Osteoblast (primary cell): ENCODE measurements at regions not wholly inside any gene's neighbourhood (a gene's known extent, or its start where the extent isn't known, plus 50 kb on each side); places are given as distances from the start of the nearest gene placed in this dataset.

Experiments
- DNase-seq: peaks from one replicate; pipeline ENCODE4 v3.0.0; 2011; ENCODE audit warnings: low spot score, mixed read lengths; ENCODE audit not compliant: insufficient read length; ENCODE audit errors: missing footprints
- H2AFZ ChIP-seq: 2 replicates; pipeline ENCODE4 v1.6.0; 2011; ENCODE audit warnings: mild to moderate bottlenecking, low read length
- H3K27ac ChIP-seq: 2 replicates; pipeline ENCODE4 v1.5.1; 2011; ENCODE audit warnings: mild to moderate bottlenecking, low read depth, low read length, moderate library complexity
- H3K27me3 ChIP-seq: 2 replicates; pipeline ENCODE4 v1.6.0; 2012; ENCODE audit warnings: mild to moderate bottlenecking, control low read depth, inconsistent platforms, low read length, moderate library complexity; ENCODE audit not compliant: insufficient read depth
- H3K36me3 ChIP-seq: 2 replicates; pipeline ENCODE4 v1.5.1; 2011; ENCODE audit warnings: mild to moderate bottlenecking, low read length, control low read depth, moderate library complexity; ENCODE audit not compliant: insufficient read depth
- H3K4me1 ChIP-seq: 2 replicates; pipeline ENCODE4 v1.5.1; 2011; ENCODE audit warnings: mild to moderate bottlenecking, low read length, control low read depth, moderate library complexity; ENCODE audit not compliant: insufficient read depth
- H3K4me2 ChIP-seq: 2 replicates; pipeline ENCODE4 v1.6.0; 2011; ENCODE audit warnings: mild to moderate bottlenecking, low read length; ENCODE audit not compliant: insufficient read depth
- H3K4me3 ChIP-seq: fragments of 200-600 bp; sonication (generic); 3 replicates; pipeline ENCODE4 v1.5.1; 2012; ENCODE audit warnings: mild to moderate bottlenecking, low read length, inconsistent platforms; ENCODE audit not compliant: insufficient read depth
- H3K79me2 ChIP-seq: 2 replicates; pipeline ENCODE4 v1.6.0; 2012; ENCODE audit warnings: mild to moderate bottlenecking, low read length, control low read depth, inconsistent platforms; ENCODE audit not compliant: insufficient read depth
- H3K9me3 ChIP-seq: 2 replicates; pipeline ENCODE4 v1.5.1; 2011; ENCODE audit warnings: low read depth, low read length, control low read depth
- H4K20me1 ChIP-seq: 2 replicates; pipeline ENCODE4 v1.6.0; 2012; ENCODE audit warnings: mild to moderate bottlenecking, low read length, control low read depth; ENCODE audit not compliant: insufficient read depth
- TF ChIP-seq, protein P1 (sequence below): IDR thresholded peaks from 2 replicates; pipeline ENCODE4 v1.5.1; 2011; ENCODE audit warnings: mild to moderate bottlenecking, low read depth, low read length, moderate library complexity; ENCODE audit errors: extremely low read depth

- peaks cover 4% of the 10 kb centered on the region for H3K36me3 ChIP-seq
Observed at GRCh38 chr16:85199880-85200279, 87.6 kb upstream of the CIBAR2 start.

GRCh38 chr16:85200471-85201278, 88.4 kb upstream of the CIBAR2 start:
- peaks cover 17% of the 10 kb centered on the region for H3K4me1 ChIP-seq
- peaks cover 3% of the 10 kb centered on the region for H3K9me3 ChIP-seq
- H2AFZ ChIP-seq, result no peak overlapping the region
- no peaks in the 10 kb centered on the region for H3K27me3 ChIP-seq
- H3K4me3 ChIP-seq, result no peak overlapping the region
- peaks cover 20% of the 10 kb centered on the region for H3K79me2 ChIP-seq
- H3K27ac ChIP-seq, result no peak overlapping the region
- peak; percentile 61 for DNase-seq
- TF ChIP-seq, protein P1, sequence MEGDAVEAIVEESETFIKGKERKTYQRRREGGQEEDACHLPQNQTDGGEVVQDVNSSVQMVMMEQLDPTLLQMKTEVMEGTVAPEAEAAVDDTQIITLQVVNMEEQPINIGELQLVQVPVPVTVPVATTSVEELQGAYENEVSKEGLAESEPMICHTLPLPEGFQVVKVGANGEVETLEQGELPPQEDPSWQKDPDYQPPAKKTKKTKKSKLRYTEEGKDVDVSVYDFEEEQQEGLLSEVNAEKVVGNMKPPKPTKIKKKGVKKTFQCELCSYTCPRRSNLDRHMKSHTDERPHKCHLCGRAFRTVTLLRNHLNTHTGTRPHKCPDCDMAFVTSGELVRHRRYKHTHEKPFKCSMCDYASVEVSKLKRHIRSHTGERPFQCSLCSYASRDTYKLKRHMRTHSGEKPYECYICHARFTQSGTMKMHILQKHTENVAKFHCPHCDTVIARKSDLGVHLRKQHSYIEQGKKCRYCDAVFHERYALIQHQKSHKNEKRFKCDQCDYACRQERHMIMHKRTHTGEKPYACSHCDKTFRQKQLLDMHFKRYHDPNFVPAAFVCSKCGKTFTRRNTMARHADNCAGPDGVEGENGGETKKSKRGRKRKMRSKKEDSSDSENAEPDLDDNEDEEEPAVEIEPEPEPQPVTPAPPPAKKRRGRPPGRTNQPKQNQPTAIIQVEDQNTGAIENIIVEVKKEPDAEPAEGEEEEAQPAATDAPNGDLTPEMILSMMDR, result no peak
- H3K36me3 ChIP-seq, result no peaks in the 10 kb centered on the region
- no peak overlapping the region for H3K4me2 ChIP-seq
- peaks cover 9% of the 10 kb centered on the region for H4K20me1 ChIP-seq

More at GRCh38 chr16:85199880-85200279, 87.6 kb upstream of the CIBAR2 start:
- peaks cover 24% of the 10 kb centered on the region for H3K79me2 ChIP-seq
- no peak overlapping the region for H2AFZ ChIP-seq
- no peak overlapping the region for H3K4me3 ChIP-seq
- H3K27me3 ChIP-seq, result no peaks in the 10 kb centered on the region
- H3K9me3 ChIP-seq, result peaks cover 3% of the 10 kb centered on the region
- H3K4me1 ChIP-seq, result peaks cover 17% of the 10 kb centered on the region
- no peak overlapping the region for H3K27ac ChIP-seq
- TF ChIP-seq, protein P1, result no peak
- H3K4me2 ChIP-seq, result no peak overlapping the region
- DNase-seq, result peak; percentile 58
- peaks cover 15% of the 10 kb centered on the region for H4K20me1 ChIP-seq

- Histone ChIP-seq H3K4me3 (no peak overlapping the region), H3K4me1 (peaks cover 17% of the 10 kb centered on the region), H3K9me3 (peaks cover 3% of the 10 kb centered on the region), H3K36me3 (no peaks in the 10 kb centered on the region), H4K20me1 (peaks cover 6% of the 10 kb centered on the region), H3K79me2 (peaks cover 21% of the 10 kb centered on the region), H3K27ac (peak overlapping the region; percentile 44), H2AFZ (no peak overlapping the region), H3K4me2 (no peak overlapping the region), H3K27me3 (no peaks in the 10 kb centered on the region)
- TF ChIP-seq, protein P1, result no peak
- peak; percentile 27 for DNase-seq
Observed at GRCh38 chr16:85201574-85201973, 89.3 kb upstream of the CIBAR2 start.

- no peaks in the 10 kb centered on the region for H3K27me3 ChIP-seq
- H3K9me3 ChIP-seq, result peaks cover 3% of the 10 kb centered on the region
- H3K79me2 ChIP-seq, result peaks cover 19% of the 10 kb centered on the region
- H3K36me3 ChIP-seq, result no peaks in the 10 kb centered on the region
- TF ChIP-seq, protein P1, result no peak
- no peak overlapping the region for H2AFZ ChIP-seq
- peaks cover 17% of the 10 kb centered on the region for H3K4me1 ChIP-seq
- H4K20me1 ChIP-seq, result peaks cover 6% of the 10 kb centered on the region
- peak; percentile 82 for DNase-seq
- H3K27ac ChIP-seq, result peak overlapping the region; percentile 44
- H3K4me3 ChIP-seq, result no peak overlapping the region
- no peak overlapping the region for H3K4me2 ChIP-seq
Observed at GRCh38 chr16:85202051-85202601, 89.9 kb upstream of the CIBAR2 start.
